Prostate gland (tissue), 2 donors: ENCODE measurements at regions not wholly inside any gene's neighbourhood (a gene's known extent, or its start where the extent isn't known, plus 50 kb on each side); places are given as distances from the start of the nearest gene placed in this dataset.

Source experiments
- DNase-seq: peaks from one replicate; pipeline ENCODE4 v3.0.0-alpha.2; 2019; ENCODE audit warnings: low spot score
- H3K27ac ChIP-seq, 2 donors: fragments of 200-600 bp; sonication (generic); 2 replicates each; pipeline ENCODE4 v1.5.1; 2017 to 2019
- H3K27me3 ChIP-seq: fragments of 200-600 bp; sonication (generic); replicated peaks from 2 replicates; pipeline ENCODE4 v1.5.1; 2019; ENCODE audit not compliant: insufficient read depth
- H3K36me3 ChIP-seq, 2 donors: fragments of 200-600 bp; sonication (generic); 1 replicate in 1 of 2; 2 replicates in 1 of 2; pipeline versions ENCODE4 v1.5.1 to v1.8.1; 2017 to 2019
- H3K4me1 ChIP-seq: fragments of 200-600 bp; sonication (generic); replicated peaks from 2 replicates; pipeline ENCODE4 v1.5.1; 2019
- H3K4me3 ChIP-seq, 2 donors: fragments of 200-600 bp; sonication (generic); 2 replicates each; pipeline ENCODE4 v1.5.1; 2017 to 2019
- H3K9me3 ChIP-seq: fragments of 200-600 bp; sonication (generic); 2 replicates; pipeline ENCODE4 v1.5.1; 2017
- POLR2A ChIP-seq: fragments of 450-650 bp; IDR thresholded peaks from one replicate; pipeline ENCODE4 v1.6.1; 2016; ENCODE audit warnings: antibody characterized with exemption, mild to moderate bottlenecking
- POLR2AphosphoS5 ChIP-seq: sonication (generic); formaldehyde crosslinking; IDR thresholded peaks from one replicate; pipeline ENCODE4 v1.6.1; 2017; ENCODE audit warnings: antibody characterized with exemption
- WGBS: methylation state at CpG from one replicate; pipeline ENCODE4 v1.1.5; 2018; 5-methylcytosine and 5-hydroxymethylcytosine counted together
- intact Hi-C: fragments of 100-400 bp; cut with DNase I; formaldehyde crosslinking; loops from one replicate; pipeline ENCODE4 v1.14.2; 2022
- TF ChIP-seq, protein P1 (sequence below), 4 experiments: fragments of 200-600 bp in 2 of 4; fragments of 450-650 bp in 2 of 4; sonication (generic) in 2 of 4; IDR thresholded peaks; 1 replicate in 3 of 4; 2 replicates in 1 of 4; pipeline ENCODE4 v1.5.1; 2016 to 2019; ENCODE audit warnings: antibody characterized with exemption in 4 of 4, mild to moderate bottlenecking in 2 of 4, moderate library complexity in 2 of 4

DNA sequence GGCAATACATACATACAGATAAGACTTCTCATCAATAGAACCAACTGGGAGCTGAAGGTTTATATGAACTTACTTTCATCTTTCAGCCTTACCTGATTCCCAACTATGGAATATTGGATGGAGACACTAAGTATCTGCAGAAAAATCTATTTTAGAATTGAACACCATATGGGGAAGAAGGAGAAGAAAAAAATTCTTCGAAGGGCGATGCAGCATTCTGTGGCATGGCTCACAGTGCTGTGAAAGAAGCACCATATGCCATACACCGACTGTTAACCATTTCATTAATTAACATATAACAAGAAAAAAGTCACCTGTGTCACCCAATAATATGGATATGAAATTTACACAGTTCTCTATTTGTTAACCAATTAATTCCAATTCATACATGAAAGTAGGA lies 1374.4 kb upstream of the MAP3K7 start:
- Histone ChIP-seq H3K27me3 (no peaks in the 10 kb centered on the region), H3K4me3 (no peak overlapping the region), H3K4me1 (no peaks in the 10 kb centered on the region), H3K36me3 (no peaks in the 10 kb centered on the region), H3K27ac (no peak overlapping the region), H3K9me3 (no peaks in the 10 kb centered on the region)
- intact Hi-C loops = no loop called here
- WGBS = 93% methylated on average over 3 of the region's 3 CpGs
- DNase-seq = no peak
- no peak for TF ChIP-seq POLR2AphosphoS5
- TF ChIP-seq POLR2A = no peak
- TF ChIP-seq, protein P1, sequence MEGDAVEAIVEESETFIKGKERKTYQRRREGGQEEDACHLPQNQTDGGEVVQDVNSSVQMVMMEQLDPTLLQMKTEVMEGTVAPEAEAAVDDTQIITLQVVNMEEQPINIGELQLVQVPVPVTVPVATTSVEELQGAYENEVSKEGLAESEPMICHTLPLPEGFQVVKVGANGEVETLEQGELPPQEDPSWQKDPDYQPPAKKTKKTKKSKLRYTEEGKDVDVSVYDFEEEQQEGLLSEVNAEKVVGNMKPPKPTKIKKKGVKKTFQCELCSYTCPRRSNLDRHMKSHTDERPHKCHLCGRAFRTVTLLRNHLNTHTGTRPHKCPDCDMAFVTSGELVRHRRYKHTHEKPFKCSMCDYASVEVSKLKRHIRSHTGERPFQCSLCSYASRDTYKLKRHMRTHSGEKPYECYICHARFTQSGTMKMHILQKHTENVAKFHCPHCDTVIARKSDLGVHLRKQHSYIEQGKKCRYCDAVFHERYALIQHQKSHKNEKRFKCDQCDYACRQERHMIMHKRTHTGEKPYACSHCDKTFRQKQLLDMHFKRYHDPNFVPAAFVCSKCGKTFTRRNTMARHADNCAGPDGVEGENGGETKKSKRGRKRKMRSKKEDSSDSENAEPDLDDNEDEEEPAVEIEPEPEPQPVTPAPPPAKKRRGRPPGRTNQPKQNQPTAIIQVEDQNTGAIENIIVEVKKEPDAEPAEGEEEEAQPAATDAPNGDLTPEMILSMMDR (IDR thresholded peaks at IDR 0.05) = no peak

DNA sequence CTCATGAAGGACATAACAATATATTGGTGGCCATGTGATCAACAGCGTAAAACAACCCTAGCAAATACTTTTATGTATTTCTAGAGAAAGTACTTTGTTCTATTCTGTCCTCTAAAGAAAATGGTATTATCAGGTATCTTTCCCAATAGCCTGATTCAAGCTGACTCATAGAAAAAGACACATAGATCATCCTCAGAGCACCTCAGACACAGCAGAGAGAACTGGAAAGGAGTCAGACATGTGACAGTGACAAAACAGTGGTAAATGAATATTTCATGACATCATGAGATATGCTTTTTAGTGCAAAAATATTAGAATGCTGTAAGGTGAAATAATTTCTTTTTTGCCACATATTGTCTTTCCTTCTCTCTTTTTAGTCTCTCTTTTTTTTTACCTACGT lies 1355.0 kb upstream of the MAP3K7 start:
- no peaks in the 10 kb centered on the region for H3K4me1 ChIP-seq
- H3K9me3 ChIP-seq = no peaks in the 10 kb centered on the region
- H3K27ac ChIP-seq = no peak overlapping the region
- intact Hi-C loops = no loop called here
- TF ChIP-seq, protein P1 (IDR thresholded peaks at IDR 0.05) = no peak
- TF ChIP-seq POLR2A = no peak
- TF ChIP-seq POLR2AphosphoS5 = no peak
- no peaks in the 10 kb centered on the region for H3K36me3 ChIP-seq
- H3K4me3 ChIP-seq = no peak overlapping the region
- no peaks in the 10 kb centered on the region for H3K27me3 ChIP-seq
- no peak for DNase-seq
- WGBS = 96% methylated on average over 2 of the region's 2 CpGs

DNA sequence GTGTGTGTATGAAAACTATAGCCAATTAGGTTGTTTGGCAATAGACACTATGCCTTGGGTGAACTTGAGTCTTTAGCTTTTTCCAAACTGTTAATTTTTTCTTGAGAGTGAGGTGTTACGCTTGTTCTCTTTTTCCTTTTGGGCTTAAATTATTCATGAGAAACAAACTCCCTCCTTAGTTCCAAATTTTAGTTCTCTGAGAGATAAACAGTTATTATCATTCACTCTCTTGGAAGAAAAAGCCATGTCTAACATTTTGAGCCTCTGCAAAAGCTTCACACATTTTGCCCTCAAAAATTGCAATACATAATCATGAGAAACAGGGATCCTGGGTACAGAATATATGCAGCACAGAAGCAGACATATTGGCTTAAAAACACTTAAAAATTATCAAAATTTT lies 1353.9 kb upstream of the MAP3K7 start:
- WGBS = 89% methylated on average over 1 of the region's 1 CpG
- TF ChIP-seq POLR2AphosphoS5 (no peak), POLR2A (no peak)
- TF ChIP-seq, protein P1 (IDR thresholded peaks at IDR 0.05) = no peak
- Histone ChIP-seq H3K27me3 (no peaks in the 10 kb centered on the region), H3K9me3 (no peaks in the 10 kb centered on the region), H3K4me1 (no peaks in the 10 kb centered on the region), H3K4me3 (no peak overlapping the region), H3K27ac (no peak overlapping the region), H3K36me3 (no peaks in the 10 kb centered on the region)
- intact Hi-C loops = no loop called here
- no peak for DNase-seq

DNA sequence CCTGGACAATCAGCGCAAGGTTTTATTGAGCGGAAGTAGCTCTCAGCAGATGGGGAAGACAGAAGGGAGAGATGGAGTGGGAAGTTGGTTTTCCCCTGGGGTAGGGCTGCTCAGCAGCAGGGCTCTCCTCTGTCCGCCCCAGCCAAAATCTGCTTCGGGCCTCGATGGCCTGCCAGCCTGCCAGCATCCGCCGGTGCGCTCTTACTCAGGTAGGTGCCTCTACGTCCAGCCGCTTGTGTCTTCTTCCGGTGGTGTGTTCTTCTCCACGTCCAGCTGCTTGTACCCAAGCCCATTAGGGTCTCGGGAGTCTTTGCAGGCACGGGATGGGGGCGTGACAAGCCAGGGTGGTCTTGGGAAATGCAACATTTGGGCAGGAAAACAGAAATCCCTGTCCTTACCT lies 1340.0 kb upstream of the MAP3K7 start:
- intact Hi-C loops = no loop called here
- Histone ChIP-seq H3K4me3 (no peak overlapping the region), H3K27me3 (no peaks in the 10 kb centered on the region), H3K36me3 (no peaks in the 10 kb centered on the region), H3K27ac (no peak overlapping the region), H3K9me3 (no peaks in the 10 kb centered on the region), H3K4me1 (no peaks in the 10 kb centered on the region)
- 97% methylated on average over 15 of the region's 15 CpGs for WGBS
- no peak for DNase-seq
- TF ChIP-seq, protein P1 (IDR thresholded peaks at IDR 0.05) = no peak

DNA sequence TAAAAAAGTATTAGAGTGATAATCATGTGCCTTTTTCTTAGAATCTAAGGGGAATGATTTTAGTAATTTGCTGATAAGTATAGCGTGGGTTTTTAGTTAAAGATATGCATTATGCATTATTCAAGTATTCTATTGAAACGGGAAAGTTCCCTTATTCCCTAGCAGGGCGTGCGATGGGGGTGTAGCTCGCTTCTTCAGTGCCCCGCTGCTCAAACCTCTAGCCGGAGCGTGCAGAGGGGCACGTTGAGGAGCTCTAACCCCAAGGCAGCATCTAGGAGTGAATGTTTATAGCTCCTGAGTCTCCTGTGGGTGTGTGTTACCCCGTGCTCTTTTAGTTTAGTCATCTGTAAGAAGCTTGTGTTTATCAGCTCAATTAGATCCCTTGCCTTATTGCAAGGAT lies 1339.5 kb upstream of the MAP3K7 start:
- WGBS = 86% methylated on average over 10 of the region's 10 CpGs
- Histone ChIP-seq H3K36me3 (no peaks in the 10 kb centered on the region), H3K27ac (no peak overlapping the region), H3K4me3 (no peak overlapping the region), H3K27me3 (no peaks in the 10 kb centered on the region), H3K4me1 (no peaks in the 10 kb centered on the region), H3K9me3 (no peaks in the 10 kb centered on the region)
- intact Hi-C loops = no loop called here
- DNase-seq = no peak
- TF ChIP-seq, protein P1 (IDR thresholded peaks at IDR 0.05) = no peak
- TF ChIP-seq POLR2AphosphoS5 = no peak
